Upper lobe of left lung (tissue), 6 donors: ENCODE measurements at regions not wholly inside any gene's neighbourhood (a gene's known extent, or its start where the extent isn't known, plus 50 kb on each side); places are given as distances from the start of the nearest gene placed in this dataset.

Experiments
- ATAC-seq, 2 donors: fragments of 200-7000 bp; cut with Tn5 transposase; one replicate each; pipeline ENCODE4 v1.9.1; 2022; ENCODE audit warnings: mild to moderate bottlenecking in 2 of 2, moderate library complexity in 2 of 2; ENCODE audit not compliant: low FRiP score in 2 of 2
- DNase-seq, 2 donors: peaks; one replicate each; pipeline ENCODE4 v3.0.0-alpha.2; 2019 to 2020
- H3K27ac ChIP-seq, 4 donors: fragments of 200-600 bp; sonication (generic); one replicate each; pipeline ENCODE4 v1.5.1; 2016 to 2019
- H3K27me3 ChIP-seq, 4 donors: fragments of 200-600 bp; sonication (generic); one replicate each; pipeline ENCODE4 v1.5.1; 2017 to 2019
- H3K36me3 ChIP-seq, 4 donors: fragments of 200-600 bp; sonication (generic); one replicate each; pipeline ENCODE4 v1.5.1; 2016 to 2019
- H3K4me1 ChIP-seq, 4 donors: fragments of 200-600 bp; sonication (generic); one replicate each; pipeline ENCODE4 v1.5.1; 2018 to 2019
- H3K4me3 ChIP-seq, 4 donors: fragments of 200-600 bp; sonication (generic); one replicate each; pipeline ENCODE4 v1.5.1; 2017 to 2019; ENCODE audit warnings: mild to moderate bottlenecking in 2 of 4, moderate library complexity in 1 of 4
- H3K9me3 ChIP-seq, 4 donors: fragments of 200-600 bp; sonication (generic); one replicate each; pipeline ENCODE4 v1.5.1; 2018 to 2019
- CTCF ChIP-seq, 6 experiments: fragments of 450-650 bp in 4 of 6; fragments of 200-600 bp in 2 of 6; sonication (generic) in 2 of 6; IDR thresholded peaks; one replicate each; pipeline ENCODE4 v1.5.1; 2016 to 2019; ENCODE audit warnings: antibody characterized with exemption in 6 of 6
- EP300 ChIP-seq, 4 donors: sonication (generic); formaldehyde crosslinking; IDR thresholded peaks; one replicate each; pipeline ENCODE4 v1.5.1; 2017; ENCODE audit warnings: antibody characterized with exemption in 4 of 4, control low read depth in 2 of 4
- POLR2A ChIP-seq, 4 donors: fragments of 450-650 bp; IDR thresholded peaks; one replicate each; pipeline ENCODE4 v1.5.1; 2016 to 2017; ENCODE audit warnings: antibody characterized with exemption in 4 of 4, mild to moderate bottlenecking in 2 of 4
- POLR2AphosphoS5 ChIP-seq, 2 donors: sonication (generic); formaldehyde crosslinking; IDR thresholded peaks; one replicate each; pipeline ENCODE4 v1.5.1; 2017; ENCODE audit warnings: antibody characterized with exemption in 2 of 2
- WGBS, 2 donors: methylation state at CpG; one replicate each; pipeline ENCODE4 v1.1.5; 2017 to 2018; 5-methylcytosine and 5-hydroxymethylcytosine counted together
- donor health status: DM: no; HTN: no; CAD: no; lungs with moderate emphysema.
- donor health status: DM: no; HTN: yes; CAD: no; lungs with severe emphysema.

GRCh38 chr15:37806808-37807207 is 127.6 kb upstream of the TMCO5A start:
- Histone ChIP-seq H3K36me3 (no peaks in the 10 kb centered on the region), H3K4me3 (no peak overlapping the region), H3K27me3 (no peaks in the 10 kb centered on the region), H3K27ac (no peak overlapping the region), H3K4me1 (no peaks in the 10 kb centered on the region), H3K9me3 (no peaks in the 10 kb centered on the region)
- DNase-seq (no peak), ATAC-seq (no peak)
- WGBS, 2 donors = 67 to 82% methylated on average over 1 of the region's 1 CpG
- TF ChIP-seq CTCF (IDR thresholded peaks at IDR 0.05) (no peak), POLR2A (IDR thresholded peaks at IDR 0.05) (no peak), EP300 (IDR thresholded peaks at IDR 0.05) (no peak), POLR2AphosphoS5 (IDR thresholded peaks at IDR 0.05) (no peak)

- no peak for ATAC-seq
- no peaks in the 10 kb centered on the region for H3K9me3 ChIP-seq
- no peak overlapping the region for H3K4me3 ChIP-seq
- H3K27me3 ChIP-seq = no peaks in the 10 kb centered on the region
- DNase-seq = no peak
- no peaks in the 10 kb centered on the region for H3K36me3 ChIP-seq
- no peak overlapping the region for H3K27ac ChIP-seq
- no peaks in the 10 kb centered on the region for H3K4me1 ChIP-seq
- TF ChIP-seq POLR2A (IDR thresholded peaks at IDR 0.05) (no peak), CTCF (IDR thresholded peaks at IDR 0.05) (no peak), EP300 (IDR thresholded peaks at IDR 0.05) (no peak), POLR2AphosphoS5 (IDR thresholded peaks at IDR 0.05) (no peak)
Observed at GRCh38 chr15:37810381-37810780, 124.1 kb upstream of the TMCO5A start.

GRCh38 chr15:37813306-37813705 is 121.1 kb upstream of the TMCO5A start:
- Histone ChIP-seq H3K4me1 (no peaks in the 10 kb centered on the region), H3K27ac (no peak overlapping the region), H3K27me3 (no peaks in the 10 kb centered on the region), H3K9me3 (no peaks in the 10 kb centered on the region), H3K36me3 (no peaks in the 10 kb centered on the region), H3K4me3 (no peak overlapping the region)
- DNase-seq = no peak
- WGBS, 2 donors = 74 to 79% methylated on average over 3 of the region's 3 CpGs
- ATAC-seq = no peak
- TF ChIP-seq POLR2A (IDR thresholded peaks at IDR 0.05) = no peak
- TF ChIP-seq EP300 (IDR thresholded peaks at IDR 0.05) = no peak
- no peak for TF ChIP-seq POLR2AphosphoS5 (IDR thresholded peaks at IDR 0.05)
- no peak for TF ChIP-seq CTCF (IDR thresholded peaks at IDR 0.05)

- no peaks in the 10 kb centered on the region for H3K36me3 ChIP-seq
- no peaks in the 10 kb centered on the region for H3K9me3 ChIP-seq
- H3K27me3 ChIP-seq = no peaks in the 10 kb centered on the region
- DNase-seq (no peak), ATAC-seq (no peak)
- 81 to 89% methylated on average over 5 of the region's 5 CpGs for WGBS, 2 donors
- TF ChIP-seq POLR2A (IDR thresholded peaks at IDR 0.05) = no peak
- no peaks in the 10 kb centered on the region for H3K4me1 ChIP-seq
- H3K4me3 ChIP-seq = no peak overlapping the region
- H3K27ac ChIP-seq = no peak overlapping the region
Observed at GRCh38 chr15:37814847-37815515, 119.5 kb upstream of the TMCO5A start.

GRCh38 chr15:37818152-37818677 is 116.2 kb upstream of the TMCO5A start:
- no peak for DNase-seq
- no peaks in the 10 kb centered on the region for H3K27me3 ChIP-seq
- H3K36me3 ChIP-seq = no peaks in the 10 kb centered on the region
- no peak for ATAC-seq
- H3K4me1 ChIP-seq = no peaks in the 10 kb centered on the region
- no peak overlapping the region for H3K4me3 ChIP-seq
- 53 to 57% methylated on average over 11 of the region's 11 CpGs for WGBS, 2 donors
- TF ChIP-seq POLR2AphosphoS5 (IDR thresholded peaks at IDR 0.05) (no peak), CTCF (IDR thresholded peaks at IDR 0.05) (no peak), EP300 (IDR thresholded peaks at IDR 0.05) (no peak), POLR2A (IDR thresholded peaks at IDR 0.05) (no peak)
- no peaks in the 10 kb centered on the region for H3K9me3 ChIP-seq
- no peak overlapping the region for H3K27ac ChIP-seq
